AG10803 (cell line): ENCODE measurements at regions not wholly inside any gene's neighbourhood (a gene's known extent, or its start where the extent isn't known, plus 50 kb on each side); places are given as distances from the start of the nearest gene placed in this dataset.

ENCODE experiments used
- DNase-seq: peaks from one replicate; pipeline ENCODE4 v3.0.0; 2010; ENCODE audit warnings: low read depth
- H3K4me3 ChIP-seq: 2 replicates; pipeline ENCODE4 v1.5.1; 2011; ENCODE audit warnings: mild to moderate bottlenecking, low read length, control low read depth
- TF ChIP-seq, protein P1 (sequence below): conservative IDR thresholded peaks from 2 replicates; pipeline ENCODE4 v1.5.1; 2011; ENCODE audit warnings: mild to moderate bottlenecking, low read length, control low read depth, inconsistent platforms

DNA sequence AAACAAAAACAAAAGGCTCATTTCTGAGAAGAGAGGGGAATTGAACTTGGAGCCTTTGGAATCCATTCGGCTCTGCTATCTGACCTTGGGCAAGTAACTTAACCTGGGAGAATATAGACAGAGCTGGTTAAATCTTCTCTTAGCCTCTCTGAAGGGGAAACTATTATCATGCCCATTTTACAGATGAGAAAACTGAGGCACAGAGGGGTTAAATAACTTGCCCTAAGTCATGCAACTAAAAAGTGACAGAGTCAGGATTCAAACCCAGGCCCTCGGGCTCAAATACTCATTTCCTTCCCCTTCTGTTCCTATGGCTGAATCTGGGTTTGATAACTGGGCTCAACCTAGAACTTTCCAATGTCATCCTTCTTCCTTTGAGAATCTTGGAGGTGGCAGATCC, 291.3 kb upstream of the MSX2 start:
- H3K4me3 ChIP-seq = no peak overlapping the region
- no peak for DNase-seq
- TF ChIP-seq, protein P1, sequence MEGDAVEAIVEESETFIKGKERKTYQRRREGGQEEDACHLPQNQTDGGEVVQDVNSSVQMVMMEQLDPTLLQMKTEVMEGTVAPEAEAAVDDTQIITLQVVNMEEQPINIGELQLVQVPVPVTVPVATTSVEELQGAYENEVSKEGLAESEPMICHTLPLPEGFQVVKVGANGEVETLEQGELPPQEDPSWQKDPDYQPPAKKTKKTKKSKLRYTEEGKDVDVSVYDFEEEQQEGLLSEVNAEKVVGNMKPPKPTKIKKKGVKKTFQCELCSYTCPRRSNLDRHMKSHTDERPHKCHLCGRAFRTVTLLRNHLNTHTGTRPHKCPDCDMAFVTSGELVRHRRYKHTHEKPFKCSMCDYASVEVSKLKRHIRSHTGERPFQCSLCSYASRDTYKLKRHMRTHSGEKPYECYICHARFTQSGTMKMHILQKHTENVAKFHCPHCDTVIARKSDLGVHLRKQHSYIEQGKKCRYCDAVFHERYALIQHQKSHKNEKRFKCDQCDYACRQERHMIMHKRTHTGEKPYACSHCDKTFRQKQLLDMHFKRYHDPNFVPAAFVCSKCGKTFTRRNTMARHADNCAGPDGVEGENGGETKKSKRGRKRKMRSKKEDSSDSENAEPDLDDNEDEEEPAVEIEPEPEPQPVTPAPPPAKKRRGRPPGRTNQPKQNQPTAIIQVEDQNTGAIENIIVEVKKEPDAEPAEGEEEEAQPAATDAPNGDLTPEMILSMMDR = no peak

DNA sequence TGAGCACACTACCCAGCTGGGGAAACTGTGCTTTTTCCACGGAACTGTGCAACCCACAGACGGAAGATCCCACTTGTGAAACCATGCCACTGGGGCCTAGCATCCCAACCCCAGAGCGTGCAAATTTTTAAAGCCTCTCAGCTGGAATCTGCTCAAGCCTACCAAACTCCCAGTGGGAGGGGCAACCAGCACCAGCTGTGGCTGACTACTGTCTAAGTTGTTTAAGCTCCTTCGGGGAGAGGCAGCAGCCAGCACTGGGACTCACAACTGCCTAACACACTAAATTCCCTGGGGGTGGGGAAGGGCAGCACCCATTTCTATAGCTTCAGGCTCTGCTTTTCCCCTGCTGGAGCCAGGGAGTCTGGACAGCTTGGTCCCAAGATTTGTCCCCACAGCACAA, 287.6 kb upstream of the MSX2 start:
- no peak overlapping the region for H3K4me3 ChIP-seq
- no peak for DNase-seq
- TF ChIP-seq, protein P1 = no peak

DNA sequence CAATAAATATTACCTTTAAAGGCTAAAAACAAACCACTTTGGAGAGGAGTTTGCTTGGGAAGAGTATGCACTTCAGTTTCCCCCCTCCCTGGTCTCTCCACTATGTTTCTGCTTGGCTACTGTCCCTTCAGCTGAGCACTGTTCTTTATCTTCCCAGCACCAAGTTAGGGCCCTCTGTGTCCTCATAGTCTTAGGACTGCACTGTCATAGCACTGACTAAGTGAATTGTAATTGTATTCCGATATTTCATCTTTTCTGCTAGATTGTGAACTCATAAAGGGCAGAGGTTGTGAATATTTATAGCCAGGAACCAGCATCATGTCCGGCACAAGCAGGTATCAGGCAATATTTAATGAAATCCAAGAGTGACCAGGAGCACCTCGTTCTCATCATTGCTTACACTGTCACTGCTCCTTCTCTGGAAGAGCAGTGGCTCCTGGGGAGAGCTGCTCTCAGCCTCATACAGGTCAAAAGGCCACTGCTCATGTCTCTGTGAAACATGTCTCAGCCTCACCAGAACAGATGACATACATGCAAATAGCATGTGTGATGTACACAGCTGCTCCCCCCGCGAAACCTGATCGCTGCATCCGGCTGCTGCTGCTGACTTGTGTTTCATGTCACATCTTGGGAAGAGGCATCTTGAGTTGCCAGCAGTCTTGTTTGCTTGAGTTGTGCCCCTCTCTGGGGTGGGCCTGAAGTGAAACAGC, 279.7 kb upstream of the MSX2 start:
- TF ChIP-seq, protein P1 = no peak
- DNase-seq = no peak
- H3K4me3 ChIP-seq = no peak overlapping the region

DNA sequence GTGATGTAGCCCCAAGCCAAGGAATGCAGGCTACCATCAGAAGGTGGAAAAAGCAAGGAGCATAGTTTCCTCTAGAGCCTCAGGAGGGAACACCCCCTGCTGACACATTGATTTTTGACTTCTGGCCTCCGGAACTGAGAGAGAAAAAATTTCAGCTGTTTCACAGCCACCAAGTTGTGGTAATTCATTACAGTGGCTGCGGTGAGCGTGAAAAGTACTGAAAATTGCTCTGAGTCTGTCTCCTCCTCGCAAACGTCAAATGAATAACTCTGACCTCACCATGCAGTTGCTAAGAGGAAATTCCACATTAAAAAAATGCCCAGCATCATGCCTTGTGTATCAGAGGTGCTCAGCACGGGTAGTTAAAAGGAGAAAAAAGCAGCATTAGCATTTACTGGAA, 277.9 kb upstream of the MSX2 start:
- TF ChIP-seq, protein P1 = no peak
- H3K4me3 ChIP-seq = no peak overlapping the region
- DNase-seq = no peak

DNA sequence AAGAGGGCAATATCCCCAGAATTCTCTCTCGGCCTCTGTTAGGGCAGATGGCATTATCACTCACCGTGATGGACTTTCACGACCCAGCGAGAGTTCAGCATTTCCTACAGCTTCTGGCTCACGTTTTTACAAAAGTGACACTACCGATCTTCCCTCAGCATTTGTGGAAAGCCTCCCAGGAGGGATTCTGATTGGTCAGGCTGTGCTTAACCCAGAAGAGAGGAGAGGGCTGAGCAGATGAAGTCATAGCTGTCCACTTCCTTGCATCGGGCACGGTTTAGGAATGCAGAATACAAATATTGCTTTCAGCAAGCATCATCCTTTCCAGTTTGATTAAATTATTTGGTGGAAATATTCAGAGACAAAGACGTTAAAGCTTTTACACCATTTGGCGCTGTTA, 277.4 kb upstream of the MSX2 start:
- DNase-seq = no peak
- no peak overlapping the region for H3K4me3 ChIP-seq
- TF ChIP-seq, protein P1 = no peak

DNA sequence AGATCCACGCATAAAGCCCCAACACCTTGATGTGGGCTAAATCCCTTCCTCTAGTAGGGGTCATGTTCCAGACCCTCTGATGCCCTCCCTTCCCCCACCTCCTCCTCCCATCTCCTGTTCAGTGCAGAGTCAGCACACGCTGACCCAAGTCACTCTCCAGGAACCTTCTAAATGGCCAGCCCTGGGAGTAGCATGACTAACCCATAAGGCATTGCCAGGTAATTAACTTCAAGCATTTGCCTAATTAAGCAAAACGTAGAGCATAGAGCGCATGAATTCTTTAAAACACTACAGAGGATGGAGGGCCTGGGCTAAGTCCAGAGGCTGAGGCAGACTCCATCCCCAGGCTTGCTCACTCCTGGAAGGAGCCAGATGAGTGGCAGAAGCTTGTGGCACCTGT, 276.3 kb upstream of the MSX2 start:
- TF ChIP-seq, protein P1 = no peak
- no peak for DNase-seq
- no peak overlapping the region for H3K4me3 ChIP-seq

DNA sequence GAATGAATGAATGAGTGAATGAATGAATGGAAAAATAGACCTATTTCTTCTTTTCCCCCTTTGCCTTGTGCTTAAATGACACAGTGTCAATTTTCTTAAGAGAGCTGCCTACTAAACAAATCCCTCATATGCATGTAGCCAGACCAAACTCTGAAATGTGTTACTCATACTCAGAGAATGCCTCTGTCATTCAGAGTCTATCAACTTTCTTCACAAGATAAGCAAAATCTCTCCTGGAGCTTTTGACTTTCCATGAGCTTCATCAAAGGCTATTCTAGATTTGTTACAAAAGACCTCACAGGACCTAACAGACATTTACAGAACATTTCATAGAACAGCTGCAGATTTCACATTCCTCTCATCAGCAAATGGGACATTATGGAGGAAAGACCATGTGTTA, 275.7 kb upstream of the MSX2 start:
- TF ChIP-seq, protein P1 = no peak
- no peak for DNase-seq
- no peak overlapping the region for H3K4me3 ChIP-seq
